Mucosa of stomach (tissue), 1 donor: ENCODE measurements at regions not wholly inside any gene's neighbourhood (a gene's known extent, or its start where the extent isn't known, plus 50 kb on each side); places are given as distances from the start of the nearest gene placed in this dataset.
"Not testable (repeated sequence)": the region's sequence is repeated elsewhere in the genome, so short reads cannot be mapped to it uniquely, and the experiment has no call there.

Experiments
- H3K27me3 ChIP-seq: one replicate; pipeline ENCODE4 v1.7.0; 2013; ENCODE audit warnings: mild to moderate bottlenecking, low read length; ENCODE audit not compliant: control insufficient read depth, insufficient read depth
- H3K36me3 ChIP-seq: one replicate; pipeline ENCODE4 v1.7.0; 2013; ENCODE audit warnings: low read length; ENCODE audit not compliant: control insufficient read depth, insufficient read depth
- H3K4me1 ChIP-seq: one replicate; pipeline ENCODE4 v1.7.0; 2013; ENCODE audit warnings: mild to moderate bottlenecking, low read length; ENCODE audit not compliant: control insufficient read depth, insufficient read depth
- H3K4me3 ChIP-seq: one replicate; pipeline ENCODE4 v1.7.0; 2013; ENCODE audit warnings: low read length
- H3K9ac ChIP-seq: one replicate; pipeline ENCODE4 v1.7.0; 2013; ENCODE audit warnings: mild to moderate bottlenecking, low read length, moderate library complexity
- H3K9me3 ChIP-seq: one replicate; pipeline ENCODE4 v1.7.0; 2013; ENCODE audit warnings: mild to moderate bottlenecking, low read length, moderate library complexity; ENCODE audit not compliant: control insufficient read depth
- donor health status: Pancreatic carcinoma.

DNA sequence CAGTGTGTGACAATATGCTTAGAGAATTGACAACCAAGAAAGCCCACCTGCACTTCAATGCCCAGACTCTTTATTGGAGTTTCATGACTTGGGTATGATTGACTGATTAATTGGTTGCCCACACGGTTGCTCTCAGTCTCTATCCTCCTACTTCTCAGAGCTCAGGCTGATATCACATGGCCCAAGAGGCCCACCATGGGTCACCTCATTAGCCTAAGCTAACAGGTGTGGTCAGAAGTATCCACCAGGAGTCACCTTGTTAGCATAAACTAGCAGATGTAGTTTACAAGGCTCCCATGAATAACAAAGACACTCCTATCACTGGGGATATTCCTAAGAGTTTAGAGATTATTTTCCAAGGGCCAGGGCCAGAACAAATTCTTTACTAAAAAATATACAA is 120.2 kb upstream of the MBNL1 start:
- no peaks in the 10 kb centered on the region for H3K4me1 ChIP-seq
- H3K27me3 ChIP-seq = no peaks in the 10 kb centered on the region
- H3K9me3 ChIP-seq = no peaks in the 10 kb centered on the region
- no peaks in the 10 kb centered on the region for H3K36me3 ChIP-seq
- H3K9ac ChIP-seq = no peak overlapping the region
- no peak overlapping the region for H3K4me3 ChIP-seq

DNA sequence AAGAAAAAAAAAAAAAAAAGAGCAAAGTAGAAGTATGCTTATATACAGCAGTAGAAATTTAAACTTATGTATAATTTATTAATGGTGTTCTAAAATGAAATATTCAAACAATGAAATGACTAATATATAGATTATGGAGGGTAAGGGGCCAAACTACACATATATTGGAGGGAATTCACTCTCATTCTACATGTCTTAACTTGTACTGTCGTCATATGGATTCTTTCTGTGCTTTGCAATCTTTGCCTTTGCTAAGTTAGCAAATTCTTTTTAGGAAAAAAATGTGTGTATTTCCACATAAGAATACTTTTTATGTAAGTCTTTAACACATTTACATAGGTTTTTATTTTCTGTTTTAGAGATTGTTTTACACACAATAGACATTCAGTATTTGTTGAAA is 118.9 kb upstream of the MBNL1 start:
- no peaks in the 10 kb centered on the region for H3K4me1 ChIP-seq

DNA sequence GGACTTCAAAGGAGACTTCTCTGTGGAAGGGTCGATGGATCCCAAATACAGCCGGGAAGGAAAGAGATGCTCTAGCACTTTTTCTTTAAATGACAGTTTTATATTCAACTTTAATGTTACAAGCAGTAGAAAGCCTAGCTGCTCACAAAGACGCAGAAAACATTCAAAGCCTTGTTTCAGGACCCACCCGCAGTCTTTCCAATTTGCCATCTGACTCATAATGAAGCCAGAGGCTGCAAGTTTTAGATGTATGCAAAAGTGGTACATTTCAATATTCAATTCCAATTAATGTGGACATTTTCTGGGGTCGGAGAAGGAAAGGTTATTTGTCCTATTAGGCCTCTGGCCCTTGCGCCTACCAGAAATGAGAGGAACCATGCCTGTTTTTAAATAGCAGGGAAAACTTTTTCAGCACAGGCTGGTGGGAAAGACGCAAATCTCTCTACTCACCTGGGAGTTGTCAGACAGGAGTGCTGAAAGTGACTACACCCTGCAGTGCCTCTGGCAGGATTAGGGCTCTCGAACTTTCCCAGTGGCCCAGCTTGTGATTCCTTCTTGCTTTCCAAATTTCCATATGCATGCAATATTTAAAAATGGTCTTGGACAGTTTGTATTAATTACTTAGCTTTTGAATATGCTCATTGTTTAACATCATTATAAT is 117.4 kb upstream of the MBNL1 start:
- Histone ChIP-seq H3K27me3 (no peaks in the 10 kb centered on the region), H3K36me3 (no peaks in the 10 kb centered on the region), H3K4me1 (no peaks in the 10 kb centered on the region), H3K4me3 (no peak overlapping the region), H3K9me3 (no peaks in the 10 kb centered on the region), H3K9ac (no peak overlapping the region)

More for the DNA sequence above, 118.9 kb upstream of the MBNL1 start:
- no peaks in the 10 kb centered on the region for H3K36me3 ChIP-seq
- no peak overlapping the region for H3K4me3 ChIP-seq
- H3K27me3 ChIP-seq = no peaks in the 10 kb centered on the region
- no peaks in the 10 kb centered on the region for H3K9me3 ChIP-seq
- no peak overlapping the region for H3K9ac ChIP-seq

- H3K4me3 ChIP-seq, H3K27me3 ChIP-seq, H3K4me1 ChIP-seq, H3K9me3 ChIP-seq, H3K9ac ChIP-seq, H3K36me3 ChIP-seq: not testable (repeated sequence)
Measured at GRCh38 chr3:152151877-152152765, 116.6 kb upstream of the MBNL1 start.

GRCh38 chr3:152153115-152153514 is 115.6 kb upstream of the MBNL1 start:
- not testable (repeated sequence) for H3K4me1 ChIP-seq, H3K27me3 ChIP-seq, H3K9me3 ChIP-seq, H3K9ac ChIP-seq, H3K4me3 ChIP-seq, H3K36me3 ChIP-seq

DNA sequence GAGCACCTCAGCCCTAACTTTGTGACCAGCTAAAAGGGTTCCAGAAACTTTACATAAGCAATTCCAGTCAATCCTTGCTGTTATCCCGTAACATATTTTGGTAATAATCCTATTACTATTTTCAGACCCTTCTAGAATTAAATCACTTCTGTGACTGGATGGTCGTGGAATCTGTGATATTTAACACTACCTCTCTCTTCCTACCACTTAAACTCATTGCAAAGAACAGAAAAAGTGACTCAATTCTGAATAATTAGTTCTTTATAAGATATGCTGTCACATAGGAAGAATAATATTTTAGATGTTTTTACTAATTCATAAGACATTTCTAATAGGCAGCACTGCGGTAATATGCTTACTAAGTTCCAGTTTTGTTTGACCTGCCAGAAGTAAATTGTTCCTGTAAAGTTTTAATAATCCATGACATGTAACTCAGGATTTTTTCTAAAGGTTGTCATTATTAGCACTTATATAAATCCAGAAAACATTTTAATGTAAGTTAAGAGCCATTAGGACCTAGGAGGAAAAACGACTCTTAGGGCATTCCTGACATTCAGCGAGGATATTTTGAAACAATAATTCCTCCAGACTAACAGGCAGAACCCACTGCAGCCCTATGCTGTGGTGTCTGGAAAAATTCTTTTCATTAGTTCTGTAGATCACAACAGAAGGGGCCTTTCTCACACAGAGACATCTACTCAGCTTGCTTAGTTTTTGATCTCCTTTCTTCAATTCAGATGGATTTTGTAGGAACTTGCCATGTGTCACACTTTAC is 113.3 kb upstream of the MBNL1 start:
- Histone ChIP-seq H3K36me3 (no peaks in the 10 kb centered on the region), H3K4me3 (no peak overlapping the region), H3K4me1 (no peaks in the 10 kb centered on the region), H3K9ac (no peak overlapping the region), H3K27me3 (no peaks in the 10 kb centered on the region), H3K9me3 (no peaks in the 10 kb centered on the region)

- no peaks in the 10 kb centered on the region for H3K4me1 ChIP-seq
- no peaks in the 10 kb centered on the region for H3K27me3 ChIP-seq
- H3K9ac ChIP-seq = no peak overlapping the region
- no peak overlapping the region for H3K4me3 ChIP-seq
- no peaks in the 10 kb centered on the region for H3K9me3 ChIP-seq
- no peaks in the 10 kb centered on the region for H3K36me3 ChIP-seq
Measured at GRCh38 chr3:152156880-152157279, 111.8 kb upstream of the MBNL1 start.

DNA sequence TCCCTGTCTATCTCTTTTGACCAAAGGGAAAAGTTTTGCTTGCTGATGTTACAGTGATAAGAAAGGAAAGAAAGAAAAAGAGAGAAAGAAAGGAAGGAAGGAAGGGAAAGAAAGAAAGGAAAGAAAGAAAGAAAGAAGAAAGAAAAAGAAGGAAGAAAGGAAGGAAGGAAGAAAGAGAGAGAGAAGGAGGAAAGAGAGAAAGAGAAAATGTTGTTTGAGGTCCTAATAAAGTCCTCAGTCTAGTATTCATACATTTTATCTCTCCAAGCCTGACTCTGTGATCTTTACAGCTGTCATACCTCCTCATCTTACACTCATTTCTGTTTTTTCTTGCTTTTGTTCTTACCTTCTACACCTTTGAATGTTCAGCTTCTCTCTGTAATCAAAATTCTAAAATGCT is 111.4 kb upstream of the MBNL1 start:
- Histone ChIP-seq H3K36me3 (no peaks in the 10 kb centered on the region), H3K9ac (no peak overlapping the region), H3K9me3 (no peaks in the 10 kb centered on the region), H3K4me3 (no peak overlapping the region), H3K27me3 (no peaks in the 10 kb centered on the region), H3K4me1 (no peaks in the 10 kb centered on the region)

GRCh38 chr3:152159328-152159727 is 109.4 kb upstream of the MBNL1 start:
- no peaks in the 10 kb centered on the region for H3K9me3 ChIP-seq
- H3K27me3 ChIP-seq = no peaks in the 10 kb centered on the region
- no peak overlapping the region for H3K9ac ChIP-seq
- no peaks in the 10 kb centered on the region for H3K36me3 ChIP-seq
- H3K4me1 ChIP-seq = no peaks in the 10 kb centered on the region
- H3K4me3 ChIP-seq = no peak overlapping the region

GRCh38 chr3:152160350-152161011 is 108.2 kb upstream of the MBNL1 start:
- no peaks in the 10 kb centered on the region for H3K27me3 ChIP-seq
- H3K9ac ChIP-seq = no peak overlapping the region
- no peaks in the 10 kb centered on the region for H3K9me3 ChIP-seq
- no peak overlapping the region for H3K4me3 ChIP-seq
- no peaks in the 10 kb centered on the region for H3K4me1 ChIP-seq
- no peaks in the 10 kb centered on the region for H3K36me3 ChIP-seq

- Histone ChIP-seq H3K36me3 (no peaks in the 10 kb centered on the region), H3K9ac (no peak overlapping the region), H3K4me3 (no peak overlapping the region), H3K27me3 (no peaks in the 10 kb centered on the region), H3K4me1 (no peaks in the 10 kb centered on the region), H3K9me3 (no peaks in the 10 kb centered on the region)
Measured at GRCh38 chr3:152172460-152172859, 96.3 kb upstream of the MBNL1 start.
